Transverse colon (tissue), 3 donors: ENCODE measurements at regions not wholly inside any gene's neighbourhood (a gene's known extent, or its start where the extent isn't known, plus 50 kb on each side); places are given as distances from the start of the nearest gene placed in this dataset.

Source experiments
- POLR2A ChIP-seq: fragments of 450-650 bp; IDR thresholded peaks from one replicate; pipeline ENCODE4 v1.6.1; 2016; ENCODE audit warnings: antibody characterized with exemption, mild to moderate bottlenecking, moderate library complexity
- TF ChIP-seq, protein P1 (sequence below), 5 experiments: fragments of 200-600 bp in 3 of 5; fragments of 450-650 bp in 2 of 5; sonication (generic) in 3 of 5; IDR thresholded peaks; 1 replicate in 2 of 5; 2 replicates in 3 of 5; pipeline ENCODE4 v1.5.1; 2016 to 2017; ENCODE audit warnings: antibody characterized with exemption in 5 of 5, inconsistent platforms in 3 of 5, mild to moderate bottlenecking in 2 of 5, moderate library complexity in 1 of 5

DNA sequence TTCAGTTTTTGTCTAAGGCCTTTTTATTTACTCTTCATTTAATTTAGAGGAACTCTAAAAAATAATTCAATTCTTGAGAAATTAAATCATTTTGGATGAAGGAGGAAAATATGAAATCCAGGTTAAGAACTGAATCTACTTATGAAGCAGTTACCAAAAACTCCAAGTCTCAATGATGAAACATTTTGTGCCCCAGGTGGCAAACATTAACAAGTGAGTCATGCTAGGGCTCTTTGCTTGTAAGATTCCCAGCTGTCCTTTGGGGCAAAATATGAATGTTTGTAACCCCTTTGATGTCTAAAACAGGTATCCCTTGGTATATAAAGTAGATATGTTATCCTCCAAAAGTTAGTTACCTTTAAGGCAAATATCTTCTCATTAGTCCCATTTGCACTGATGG, 202.4 kb downstream of the NEDD1 start:
- no peak for TF ChIP-seq POLR2A
- TF ChIP-seq, protein P1, sequence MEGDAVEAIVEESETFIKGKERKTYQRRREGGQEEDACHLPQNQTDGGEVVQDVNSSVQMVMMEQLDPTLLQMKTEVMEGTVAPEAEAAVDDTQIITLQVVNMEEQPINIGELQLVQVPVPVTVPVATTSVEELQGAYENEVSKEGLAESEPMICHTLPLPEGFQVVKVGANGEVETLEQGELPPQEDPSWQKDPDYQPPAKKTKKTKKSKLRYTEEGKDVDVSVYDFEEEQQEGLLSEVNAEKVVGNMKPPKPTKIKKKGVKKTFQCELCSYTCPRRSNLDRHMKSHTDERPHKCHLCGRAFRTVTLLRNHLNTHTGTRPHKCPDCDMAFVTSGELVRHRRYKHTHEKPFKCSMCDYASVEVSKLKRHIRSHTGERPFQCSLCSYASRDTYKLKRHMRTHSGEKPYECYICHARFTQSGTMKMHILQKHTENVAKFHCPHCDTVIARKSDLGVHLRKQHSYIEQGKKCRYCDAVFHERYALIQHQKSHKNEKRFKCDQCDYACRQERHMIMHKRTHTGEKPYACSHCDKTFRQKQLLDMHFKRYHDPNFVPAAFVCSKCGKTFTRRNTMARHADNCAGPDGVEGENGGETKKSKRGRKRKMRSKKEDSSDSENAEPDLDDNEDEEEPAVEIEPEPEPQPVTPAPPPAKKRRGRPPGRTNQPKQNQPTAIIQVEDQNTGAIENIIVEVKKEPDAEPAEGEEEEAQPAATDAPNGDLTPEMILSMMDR (IDR thresholded peaks at IDR 0.05): no peak
